ENCODE measurements at regions not wholly inside any gene's neighbourhood (a gene's known extent, or its start where the extent isn't known, plus 50 kb on each side); places are given as distances from the start of the nearest gene placed in this dataset.
"Not testable (repeated sequence)": the region's sequence is repeated elsewhere in the genome, so short reads cannot be mapped to it uniquely, and the experiment has no call there.

GRCh38 chr6:131336596-131336995 lies 201.3 kb downstream of the AKAP7 start:
- TF ChIP-seq CTCF (conservative IDR thresholded peaks at IDR 0.05; ENCODE audit: low read length) = no peak
- TF ChIP-seq EZH2phosphoT487 (IDR thresholded peaks at IDR 0.05; ENCODE audit: borderline replicate concordance) = no peak
- H3K79me2 ChIP-seq (ENCODE audit: insufficient read depth, low read length) = no peaks in the 10 kb centered on the region
- no peak overlapping the region for H3K4me3 ChIP-seq (ENCODE audit: low read length, poor library complexity, severe bottlenecking)
- H3K4me2 ChIP-seq (ENCODE audit: low read depth, low read length, poor library complexity, severe bottlenecking) = no peak overlapping the region
- peaks cover 4% of the 10 kb centered on the region for H3K4me1 ChIP-seq (ENCODE audit: insufficient read depth, low read length, poor library complexity, severe bottlenecking)
- no peaks in the 10 kb centered on the region for H4K20me1 ChIP-seq (ENCODE audit: insufficient read depth, low read length, poor library complexity, severe bottlenecking)
- H3K27me3 ChIP-seq (ENCODE audit: insufficient read depth, low read length, poor library complexity, severe bottlenecking) = no peaks in the 10 kb centered on the region
- no peaks in the 10 kb centered on the region for H3K9me3 ChIP-seq (ENCODE audit: insufficient read depth, low read depth, low read length)
- no peaks in the 10 kb centered on the region for H3F3A ChIP-seq (ENCODE audit: low read depth)
- no peak overlapping the region for H3K9ac ChIP-seq (ENCODE audit: low read depth, low read length, poor library complexity, severe bottlenecking)
- no peak overlapping the region for H2AFZ ChIP-seq (ENCODE audit: low read length)
- H3K36me3 ChIP-seq (ENCODE audit: insufficient read depth, low read length) = no peaks in the 10 kb centered on the region
- H3K9me2 ChIP-seq (replicated peaks; ENCODE audit: low read depth, low read length) = no peaks in the 10 kb centered on the region

- H3K4me3 ChIP-seq (ENCODE audit: low read length, poor library complexity, severe bottlenecking); H4K20me1 ChIP-seq (ENCODE audit: insufficient read depth, low read length, poor library complexity, severe bottlenecking); H3K9me3 ChIP-seq (ENCODE audit: insufficient read depth, low read depth, low read length); H3K79me2 ChIP-seq (ENCODE audit: insufficient read depth, low read length); H3K9me2 ChIP-seq (replicated peaks; ENCODE audit: low read depth, low read length); H3K9ac ChIP-seq (ENCODE audit: low read depth, low read length, poor library complexity, severe bottlenecking); H3F3A ChIP-seq (ENCODE audit: low read depth); H3K4me2 ChIP-seq (ENCODE audit: low read depth, low read length, poor library complexity, severe bottlenecking); H3K4me1 ChIP-seq (ENCODE audit: insufficient read depth, low read length, poor library complexity, severe bottlenecking); H3K36me3 ChIP-seq (ENCODE audit: insufficient read depth, low read length); H2AFZ ChIP-seq (ENCODE audit: low read length); H3K27me3 ChIP-seq (ENCODE audit: insufficient read depth, low read length, poor library complexity, severe bottlenecking): not testable (repeated sequence)
Observed at GRCh38 chr6:131346896-131347295, 211.6 kb downstream of the AKAP7 start.

GRCh38 chr6:131348572-131348971 lies 213.3 kb downstream of the AKAP7 start:
- Histone ChIP-seq H3K4me1 (ENCODE audit: insufficient read depth, low read length, poor library complexity, severe bottlenecking) (no peaks in the 10 kb centered on the region), H3K36me3 (ENCODE audit: insufficient read depth, low read length) (no peaks in the 10 kb centered on the region), H3F3A (ENCODE audit: low read depth) (no peaks in the 10 kb centered on the region), H3K9me3 (ENCODE audit: insufficient read depth, low read depth, low read length) (no peaks in the 10 kb centered on the region), H3K79me2 (ENCODE audit: insufficient read depth, low read length) (no peaks in the 10 kb centered on the region), H2AFZ (ENCODE audit: low read length) (no peak overlapping the region), H3K9me2 (replicated peaks; ENCODE audit: low read depth, low read length) (no peaks in the 10 kb centered on the region), H3K4me2 (ENCODE audit: low read depth, low read length, poor library complexity, severe bottlenecking) (no peak overlapping the region), H3K9ac (ENCODE audit: low read depth, low read length, poor library complexity, severe bottlenecking) (no peak overlapping the region), H3K27me3 (ENCODE audit: insufficient read depth, low read length, poor library complexity, severe bottlenecking) (no peaks in the 10 kb centered on the region), H4K20me1 (ENCODE audit: insufficient read depth, low read length, poor library complexity, severe bottlenecking) (no peaks in the 10 kb centered on the region), H3K4me3 (ENCODE audit: low read length, poor library complexity, severe bottlenecking) (no peak overlapping the region)
- no peak for TF ChIP-seq CTCF (conservative IDR thresholded peaks at IDR 0.05; ENCODE audit: low read length)
- no peak for TF ChIP-seq EZH2phosphoT487 (IDR thresholded peaks at IDR 0.05; ENCODE audit: borderline replicate concordance)

GRCh38 chr6:131349199-131349598 lies 213.9 kb downstream of the AKAP7 start:
- no peaks in the 10 kb centered on the region for H3F3A ChIP-seq (ENCODE audit: low read depth)
- no peaks in the 10 kb centered on the region for H3K79me2 ChIP-seq (ENCODE audit: insufficient read depth, low read length)
- TF ChIP-seq EZH2phosphoT487 (IDR thresholded peaks at IDR 0.05; ENCODE audit: borderline replicate concordance) = no peak
- H3K27me3 ChIP-seq (ENCODE audit: insufficient read depth, low read length, poor library complexity, severe bottlenecking) = no peaks in the 10 kb centered on the region
- no peaks in the 10 kb centered on the region for H3K4me1 ChIP-seq (ENCODE audit: insufficient read depth, low read length, poor library complexity, severe bottlenecking)
- no peaks in the 10 kb centered on the region for H3K9me3 ChIP-seq (ENCODE audit: insufficient read depth, low read depth, low read length)
- H2AFZ ChIP-seq (ENCODE audit: low read length) = no peak overlapping the region
- no peaks in the 10 kb centered on the region for H3K36me3 ChIP-seq (ENCODE audit: insufficient read depth, low read length)
- no peaks in the 10 kb centered on the region for H3K9me2 ChIP-seq (replicated peaks; ENCODE audit: low read depth, low read length)
- no peak overlapping the region for H3K9ac ChIP-seq (ENCODE audit: low read depth, low read length, poor library complexity, severe bottlenecking)
- H4K20me1 ChIP-seq (ENCODE audit: insufficient read depth, low read length, poor library complexity, severe bottlenecking) = no peaks in the 10 kb centered on the region
- H3K4me3 ChIP-seq (ENCODE audit: low read length, poor library complexity, severe bottlenecking) = no peak overlapping the region
- no peak overlapping the region for H3K4me2 ChIP-seq (ENCODE audit: low read depth, low read length, poor library complexity, severe bottlenecking)

Measured in Loucy (cell line).